Endothelial cell of umbilical vein (primary cell): ENCODE measurements at regions not wholly inside any gene's neighbourhood (a gene's known extent, or its start where the extent isn't known, plus 50 kb on each side); places are given as distances from the start of the nearest gene placed in this dataset.

Source experiments
- BruUV-seq: library from RNA; stranded (reverse); fragments of 400-500 nt; replicated peaks from 2 replicates; lab custom pipeline; 2021; lab: Mats Ljungman, UMichigan
- CTCF ChIA-PET: fragments of 300-600, 350-600 bp; sonication (Branson Sonifier 250); formaldehyde crosslinking; loops from one replicate; lab custom pipeline; 2021; ENCODE audit warnings: antibody characterized with exemption, inconsistent platforms; lab: Charles Lee
- POLR2A ChIA-PET: fragments of 300-600, 350-600 bp; sonication (Branson Sonifier 250); formaldehyde crosslinking; loops from one replicate; lab custom pipeline; 2021; ENCODE audit warnings: antibody characterized with exemption, inconsistent platforms; lab: Charles Lee
- DNase-seq: peaks from one replicate; pipeline ENCODE4 v3.0.0-alpha.2; 2011; ENCODE audit warnings: low read depth, low spot score
- FAIRE-seq: peaks from 2 replicates; lab custom pipeline; 2011; peaks lifted over from hg19 to GRCh38; lab: Jason Lieb, UNC
- H2AFZ ChIP-seq: 2 replicates; pipeline ENCODE4 v1.6.0; 2012; ENCODE audit warnings: low read depth, low read length, control low read depth, inconsistent platforms
- H3K27ac ChIP-seq: 2 replicates; pipeline ENCODE4 v1.5.1; 2011; ENCODE audit warnings: low read depth, mild to moderate bottlenecking, control low read depth, low read length, moderate library complexity; ENCODE audit not compliant: insufficient read depth
- H3K27me3 ChIP-seq, 2 experiments: 2 replicates each; pipeline versions ENCODE4 v1.6.0 to v1.6.1; 2011; ENCODE audit warnings: low read length in 2 of 2, mixed read lengths in 1 of 2; ENCODE audit not compliant: control insufficient read depth in 2 of 2, insufficient read depth in 2 of 2
- H3K36me3 ChIP-seq, 2 experiments: 2 replicates in 1 of 2; 3 replicates in 1 of 2; pipeline ENCODE4 v1.5.1; 2011; ENCODE audit warnings: low read length in 2 of 2, mild to moderate bottlenecking in 1 of 2, moderate library complexity in 1 of 2; ENCODE audit not compliant: control insufficient read depth in 2 of 2, insufficient read depth in 2 of 2; ENCODE audit errors: extremely low read depth in 1 of 2
- H3K4me1 ChIP-seq: 3 replicates; pipeline ENCODE4 v1.5.1; 2011; ENCODE audit warnings: mild to moderate bottlenecking, low read length; ENCODE audit not compliant: control insufficient read depth, insufficient read depth; ENCODE audit errors: extremely low read depth
- H3K4me2 ChIP-seq: 2 replicates; pipeline ENCODE4 v1.6.1; 2011; ENCODE audit warnings: low read length, control low read depth, mixed read lengths; ENCODE audit not compliant: insufficient read depth
- H3K4me3 ChIP-seq, 3 experiments: fragments of 200-600 bp in 1 of 3; sonication (generic), shearing (Covaris generic) in 1 of 3; replicated peaks in 1 of 3; 2 replicates each; pipeline ENCODE4 v1.5.1; 2011 to 2016; ENCODE audit warnings: control low read depth in 3 of 3, low read length in 3 of 3, mild to moderate bottlenecking in 2 of 3, inconsistent platforms in 1 of 3, low read depth in 1 of 3, moderate library complexity in 1 of 3; ENCODE audit not compliant: insufficient read depth in 1 of 3
- H3K79me2 ChIP-seq: 2 replicates; pipeline ENCODE4 v1.6.0; 2012; ENCODE audit warnings: low read length, inconsistent platforms; ENCODE audit not compliant: control insufficient read depth, insufficient read depth
- H3K9ac ChIP-seq: replicated peaks from 2 replicates; pipeline ENCODE3; 2011; ENCODE audit warnings: low read length, control low read depth; ENCODE audit not compliant: insufficient read depth; ENCODE audit errors: extremely low read depth
- H3K9me1 ChIP-seq: replicated peaks from 3 replicates; pipeline ENCODE4 v1.6.0; 2011; ENCODE audit warnings: mild to moderate bottlenecking, low read length; ENCODE audit not compliant: control insufficient read depth, insufficient read depth; ENCODE audit errors: extremely low read depth
- H3K9me3 ChIP-seq: replicated peaks from 2 replicates; pipeline ENCODE4 v1.5.1; 2012; ENCODE audit warnings: low read length, inconsistent platforms; ENCODE audit not compliant: control insufficient read depth, insufficient read depth
- H4K20me1 ChIP-seq: replicated peaks from 2 replicates; pipeline ENCODE3; 2011; ENCODE audit warnings: mild to moderate bottlenecking, low read length; ENCODE audit not compliant: control insufficient read depth, insufficient read depth; ENCODE audit errors: extremely low read depth
- EZH2 ChIP-seq: IDR thresholded peaks from 2 replicates; pipeline ENCODE4 v1.6.1; 2012; ENCODE audit warnings: borderline replicate concordance, low read depth, mild to moderate bottlenecking, moderate library complexity, low read length, inconsistent platforms; ENCODE audit not compliant: severe bottlenecking
- FOS ChIP-seq: IDR thresholded peaks from 2 replicates; pipeline ENCODE4 v1.6.1; 2011; ENCODE audit warnings: mild to moderate bottlenecking, low read length, moderate library complexity, borderline replicate concordance; ENCODE audit not compliant: insufficient read depth
- GATA2 ChIP-seq: IDR thresholded peaks from 2 replicates; pipeline ENCODE4 v1.7.0; 2011; ENCODE audit warnings: low read depth, mild to moderate bottlenecking, moderate library complexity, mixed read lengths, low read length; ENCODE audit not compliant: insufficient read length, insufficient read depth
- JUN ChIP-seq: IDR thresholded peaks from 2 replicates; pipeline ENCODE4 v1.6.1; 2011; ENCODE audit warnings: borderline replicate concordance, low read depth; ENCODE audit not compliant: insufficient read length, insufficient read depth
- MAX ChIP-seq: IDR thresholded peaks from 2 replicates; pipeline ENCODE4 v1.6.1; 2011; ENCODE audit not compliant: insufficient read depth, insufficient read length
- MYC ChIP-seq: IDR thresholded peaks from one replicate; pipeline ENCODE4 v1.6.1; 2011; ENCODE audit warnings: mild to moderate bottlenecking, low read depth, low read length
- POLR2A ChIP-seq: IDR thresholded peaks from 2 replicates; pipeline ENCODE4 v1.6.1; 2012; ENCODE audit warnings: low read depth, mild to moderate bottlenecking, control low read depth, low read length
- POLR2AphosphoS5 ChIP-seq: IDR thresholded peaks from 2 replicates; pipeline ENCODE4 v1.6.1; 2012; ENCODE audit warnings: low read depth, mild to moderate bottlenecking, control low read depth, low read length, moderate library complexity; ENCODE audit not compliant: insufficient read depth
- dilution Hi-C: fragments of 300-500 bp; cut with MboI; formaldehyde crosslinking; loops from one replicate; pipeline ENCODE4 v1.15.0; 2019; ENCODE audit warnings: low sequenced_read_pairs; ENCODE audit not compliant: extremely low pct_ligation_motif_present
- intact Hi-C: fragments of 100-400 bp; cut with micrococcal nuclease; formaldehyde crosslinking; loops from one replicate; pipeline ENCODE4 v1.10.0; 2022
- TF ChIP-seq, protein P1 (sequence below), 2 donors: IDR thresholded peaks; 1 replicate in 1 of 2; 2 replicates in 1 of 2; pipeline ENCODE4 v1.5.1; 2011; ENCODE audit warnings: low read length in 2 of 2, mild to moderate bottlenecking in 2 of 2, moderate library complexity in 2 of 2, control low read depth in 1 of 2, inconsistent platforms in 1 of 2, low read depth in 1 of 2; ENCODE audit not compliant: insufficient read depth in 1 of 2; ENCODE audit errors: extremely low read depth in 1 of 2

GRCh38 chr4:120236873-120237272 is 170.2 kb upstream of the MAD2L1 start:
- no peak for TF ChIP-seq GATA2
- TF ChIP-seq MAX = no peak
- TF ChIP-seq, protein P1, sequence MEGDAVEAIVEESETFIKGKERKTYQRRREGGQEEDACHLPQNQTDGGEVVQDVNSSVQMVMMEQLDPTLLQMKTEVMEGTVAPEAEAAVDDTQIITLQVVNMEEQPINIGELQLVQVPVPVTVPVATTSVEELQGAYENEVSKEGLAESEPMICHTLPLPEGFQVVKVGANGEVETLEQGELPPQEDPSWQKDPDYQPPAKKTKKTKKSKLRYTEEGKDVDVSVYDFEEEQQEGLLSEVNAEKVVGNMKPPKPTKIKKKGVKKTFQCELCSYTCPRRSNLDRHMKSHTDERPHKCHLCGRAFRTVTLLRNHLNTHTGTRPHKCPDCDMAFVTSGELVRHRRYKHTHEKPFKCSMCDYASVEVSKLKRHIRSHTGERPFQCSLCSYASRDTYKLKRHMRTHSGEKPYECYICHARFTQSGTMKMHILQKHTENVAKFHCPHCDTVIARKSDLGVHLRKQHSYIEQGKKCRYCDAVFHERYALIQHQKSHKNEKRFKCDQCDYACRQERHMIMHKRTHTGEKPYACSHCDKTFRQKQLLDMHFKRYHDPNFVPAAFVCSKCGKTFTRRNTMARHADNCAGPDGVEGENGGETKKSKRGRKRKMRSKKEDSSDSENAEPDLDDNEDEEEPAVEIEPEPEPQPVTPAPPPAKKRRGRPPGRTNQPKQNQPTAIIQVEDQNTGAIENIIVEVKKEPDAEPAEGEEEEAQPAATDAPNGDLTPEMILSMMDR (IDR thresholded peaks at IDR 0.05; ENCODE audit: extremely low read depth in 1 of 2, insufficient read depth in 1 of 2, low read depth in 1 of 2, low read length in 2 of 2) = no peak
- TF ChIP-seq JUN = no peak
- no peak for TF ChIP-seq MYC
- no peak for TF ChIP-seq FOS
- TF ChIP-seq EZH2 = no peak
- TF ChIP-seq POLR2A = no peak
- TF ChIP-seq POLR2AphosphoS5 = no peak
- Histone ChIP-seq H3K9ac (no peak overlapping the region), H3K36me3 (no peaks in the 10 kb centered on the region), H3K79me2 (no peaks in the 10 kb centered on the region), H3K4me2 (no peak overlapping the region), H2AFZ (no peak overlapping the region), H3K27me3 (no peaks in the 10 kb centered on the region), H3K27ac (no peak overlapping the region), H3K9me3 (no peaks in the 10 kb centered on the region), H3K4me3 (no peak overlapping the region), H4K20me1 (no peaks in the 10 kb centered on the region), H3K4me1 (no peaks in the 10 kb centered on the region), H3K9me1 (no peaks in the 10 kb centered on the region)
- dilution Hi-C loops (no loop called here), intact Hi-C loops (no loop called here)
- DNase-seq = no peak
- ChIA-PET CTCF (no interaction called here), POLR2A (no interaction called here)
- BruUV-seq = no TSS peak
- no peak for FAIRE-seq
